ENCODE measurements at regions not wholly inside any gene's neighbourhood (a gene's known extent, or its start where the extent isn't known, plus 50 kb on each side); places are given as distances from the start of the nearest gene placed in this dataset.

- no peak for TF ChIP-seq CTCF (conservative IDR thresholded peaks at IDR 0.05 in 1 of 2, IDR thresholded peaks at IDR 0.05 in 1 of 2; ENCODE audit: low read depth in 1 of 2, low read length in 2 of 2)
- no peak for TF ChIP-seq EZH2 (IDR thresholded peaks at IDR 0.05; ENCODE audit: low read length, missing control alignments)
These were observed 296.2 kb downstream of the SPATA31D1 start for GRCh38 chr9:82284758-82285157.
